Mucosa of descending colon (tissue), 3 donors: ENCODE measurements at regions not wholly inside any gene's neighbourhood (a gene's known extent, or its start where the extent isn't known, plus 50 kb on each side); places are given as distances from the start of the nearest gene placed in this dataset.
"Not testable (repeated sequence)": the region's sequence is repeated elsewhere in the genome, so short reads cannot be mapped to it uniquely, and the experiment has no call there.

Source experiments
- ATAC-seq: fragments of 200-7000 bp; cut with Tn5 transposase; one replicate; pipeline ENCODE4 v1.9.1; 2020; ENCODE audit warnings: mild to moderate bottlenecking, moderate library complexity
- DNase-seq, 3 donors: peaks; one replicate each; pipeline ENCODE4 v3.0.0-alpha.2; 2020
- H3K36me3 ChIP-seq: fragments of 200-600 bp; one replicate; pipeline ENCODE4 v1.8.0; 2021; ENCODE audit warnings: low read depth, mild to moderate bottlenecking
- H3K4me1 ChIP-seq: fragments of 200-600 bp; one replicate; pipeline ENCODE4 v1.8.0; 2021; ENCODE audit warnings: low read depth, mild to moderate bottlenecking
- H3K4me3 ChIP-seq: fragments of 200-600 bp; one replicate; pipeline ENCODE4 v1.8.0; 2021; ENCODE audit warnings: mild to moderate bottlenecking
- H3K9me3 ChIP-seq: fragments of 200-600 bp; one replicate; pipeline ENCODE4 v1.8.0; 2021; ENCODE audit warnings: mild to moderate bottlenecking
- intact Hi-C, 2 donors: fragments of 100-400 bp; cut with DNase I in 1 of 2; cut with micrococcal nuclease in 1 of 2; formaldehyde crosslinking; loops; one replicate each; pipeline versions ENCODE4 v1.11.0 to v1.11.1; 2022; cut with DNase I, micrococcal nuclease
- TF ChIP-seq, protein P1 (sequence below): fragments of 200-600 bp; IDR thresholded peaks from one replicate; pipeline ENCODE4 v1.8.0; 2022; ENCODE audit warnings: antibody characterized with exemption, mild to moderate bottlenecking
- donor health status: DM: no; HTN: no; CAD: no; lungs with moderate emphysema.
- donor health status: DM: no; HTN: no; CAD: no.
- donor health status: DM: no; HTN: yes; CAD: no.

DNA sequence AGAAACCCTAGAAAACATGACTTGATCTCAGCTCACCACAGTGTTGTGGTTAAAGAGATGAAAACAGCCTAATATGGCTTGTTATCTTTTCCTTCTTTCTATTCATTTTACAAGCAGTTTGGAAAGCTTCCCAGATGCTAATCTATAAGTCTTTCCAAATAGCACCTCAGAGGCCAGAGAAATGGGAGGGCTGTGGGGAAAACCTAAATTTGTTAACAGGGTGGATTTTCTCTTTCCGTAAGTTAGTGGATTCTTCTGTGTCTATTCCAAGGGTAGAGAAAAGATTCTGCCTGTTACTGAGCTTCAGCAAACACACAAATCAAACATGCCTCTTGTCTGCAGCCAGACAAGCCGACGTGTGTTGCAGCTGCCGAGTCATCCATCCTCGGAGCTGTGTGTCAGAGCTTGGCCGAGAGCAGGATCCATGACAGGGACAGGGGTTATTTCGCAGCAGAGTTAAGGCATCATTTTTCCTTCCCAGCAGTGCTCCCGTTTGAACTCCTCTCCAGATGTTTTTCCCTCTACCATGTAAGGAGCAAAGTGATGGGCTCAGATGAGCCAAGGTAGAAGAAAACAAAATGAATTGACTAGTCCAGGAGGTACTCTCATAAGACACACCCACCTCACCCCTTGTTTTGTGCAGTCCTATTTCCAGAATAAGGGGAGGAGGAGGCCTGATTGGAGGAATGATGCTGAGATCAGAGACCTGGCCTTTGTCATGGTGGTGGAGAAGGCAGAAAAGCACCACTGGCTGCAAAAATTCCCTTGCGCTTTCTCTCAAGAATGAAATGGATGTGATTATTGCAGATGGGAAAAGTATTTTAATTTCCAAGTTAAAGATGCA is 560.0 kb downstream of the C6orf118 start:
- ATAC-seq (no peak), DNase-seq (no peak)
- Histone ChIP-seq H3K9me3 (peaks cover 23% of the 10 kb centered on the region), H3K36me3 (no peaks in the 10 kb centered on the region), H3K4me1 (no peaks in the 10 kb centered on the region), H3K4me3 (no peak overlapping the region)
- TF ChIP-seq, protein P1, sequence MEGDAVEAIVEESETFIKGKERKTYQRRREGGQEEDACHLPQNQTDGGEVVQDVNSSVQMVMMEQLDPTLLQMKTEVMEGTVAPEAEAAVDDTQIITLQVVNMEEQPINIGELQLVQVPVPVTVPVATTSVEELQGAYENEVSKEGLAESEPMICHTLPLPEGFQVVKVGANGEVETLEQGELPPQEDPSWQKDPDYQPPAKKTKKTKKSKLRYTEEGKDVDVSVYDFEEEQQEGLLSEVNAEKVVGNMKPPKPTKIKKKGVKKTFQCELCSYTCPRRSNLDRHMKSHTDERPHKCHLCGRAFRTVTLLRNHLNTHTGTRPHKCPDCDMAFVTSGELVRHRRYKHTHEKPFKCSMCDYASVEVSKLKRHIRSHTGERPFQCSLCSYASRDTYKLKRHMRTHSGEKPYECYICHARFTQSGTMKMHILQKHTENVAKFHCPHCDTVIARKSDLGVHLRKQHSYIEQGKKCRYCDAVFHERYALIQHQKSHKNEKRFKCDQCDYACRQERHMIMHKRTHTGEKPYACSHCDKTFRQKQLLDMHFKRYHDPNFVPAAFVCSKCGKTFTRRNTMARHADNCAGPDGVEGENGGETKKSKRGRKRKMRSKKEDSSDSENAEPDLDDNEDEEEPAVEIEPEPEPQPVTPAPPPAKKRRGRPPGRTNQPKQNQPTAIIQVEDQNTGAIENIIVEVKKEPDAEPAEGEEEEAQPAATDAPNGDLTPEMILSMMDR, result no peak
- intact Hi-C loops, result no loop called here

- H3K4me1 ChIP-seq, result no peaks in the 10 kb centered on the region
- no peak for ATAC-seq
- no peaks in the 10 kb centered on the region for H3K36me3 ChIP-seq
- intact Hi-C loops, result no loop called here
- H3K9me3 ChIP-seq, result peaks cover 23% of the 10 kb centered on the region
- TF ChIP-seq, protein P1, result no peak
- no peak overlapping the region for H3K4me3 ChIP-seq
- DNase-seq, result no peak
Observed at GRCh38 chr6:164744301-164744700, 565.1 kb downstream of the C6orf118 start.

- DNase-seq, result no peak
- Histone ChIP-seq H3K36me3 (no peaks in the 10 kb centered on the region), H3K9me3 (peaks cover 36% of the 10 kb centered on the region), H3K4me3 (no peak overlapping the region), H3K4me1 (no peaks in the 10 kb centered on the region)
- ATAC-seq, result no peak
- intact Hi-C loops, result no loop called here
- TF ChIP-seq, protein P1, result no peak
Observed at GRCh38 chr6:164741938-164742451, 567.4 kb downstream of the C6orf118 start.

GRCh38 chr6:164736090-164736489 is 573.3 kb downstream of the C6orf118 start:
- H3K4me1 ChIP-seq, H3K36me3 ChIP-seq, DNase-seq, H3K4me3 ChIP-seq, ATAC-seq, intact Hi-C loops: not testable (repeated sequence)
- peaks cover 24% of the 10 kb centered on the region for H3K9me3 ChIP-seq

GRCh38 chr6:164731539-164731938 is 577.9 kb downstream of the C6orf118 start:
- DNase-seq (no peak), ATAC-seq (no peak)
- intact Hi-C loops, result no loop called here
- TF ChIP-seq, protein P1, result no peak
- peaks cover 16% of the 10 kb centered on the region for H3K9me3 ChIP-seq
- H3K36me3 ChIP-seq, result no peaks in the 10 kb centered on the region
- no peaks in the 10 kb centered on the region for H3K4me1 ChIP-seq
- no peak overlapping the region for H3K4me3 ChIP-seq

GRCh38 chr6:164721460-164721859 is 587.9 kb downstream of the C6orf118 start:
- H3K9me3 ChIP-seq, result peaks cover 37% of the 10 kb centered on the region
- no peak overlapping the region for H3K4me3 ChIP-seq
- DNase-seq, result no peak
- intact Hi-C loops, result no loop called here
- no peaks in the 10 kb centered on the region for H3K4me1 ChIP-seq
- ATAC-seq, result no peak
- no peaks in the 10 kb centered on the region for H3K36me3 ChIP-seq
- TF ChIP-seq, protein P1, result no peak
